GM20431 (cell line): ENCODE measurements at regions not wholly inside any gene's neighbourhood (a gene's known extent, or its start where the extent isn't known, plus 50 kb on each side); places are given as distances from the start of the nearest gene placed in this dataset.
"Not testable (repeated sequence)": the region's sequence is repeated elsewhere in the genome, so short reads cannot be mapped to it uniquely, and the experiment has no call there.

Source experiments
- in situ Hi-C: fragments of 300-500 bp; cut with MseI, MboI; formaldehyde crosslinking; loops from one replicate; pipeline ENCODE4 v1.15.0; 2020; ENCODE audit warnings: low sequenced_read_pairs; ENCODE audit not compliant: unreplicated experiment

DNA sequence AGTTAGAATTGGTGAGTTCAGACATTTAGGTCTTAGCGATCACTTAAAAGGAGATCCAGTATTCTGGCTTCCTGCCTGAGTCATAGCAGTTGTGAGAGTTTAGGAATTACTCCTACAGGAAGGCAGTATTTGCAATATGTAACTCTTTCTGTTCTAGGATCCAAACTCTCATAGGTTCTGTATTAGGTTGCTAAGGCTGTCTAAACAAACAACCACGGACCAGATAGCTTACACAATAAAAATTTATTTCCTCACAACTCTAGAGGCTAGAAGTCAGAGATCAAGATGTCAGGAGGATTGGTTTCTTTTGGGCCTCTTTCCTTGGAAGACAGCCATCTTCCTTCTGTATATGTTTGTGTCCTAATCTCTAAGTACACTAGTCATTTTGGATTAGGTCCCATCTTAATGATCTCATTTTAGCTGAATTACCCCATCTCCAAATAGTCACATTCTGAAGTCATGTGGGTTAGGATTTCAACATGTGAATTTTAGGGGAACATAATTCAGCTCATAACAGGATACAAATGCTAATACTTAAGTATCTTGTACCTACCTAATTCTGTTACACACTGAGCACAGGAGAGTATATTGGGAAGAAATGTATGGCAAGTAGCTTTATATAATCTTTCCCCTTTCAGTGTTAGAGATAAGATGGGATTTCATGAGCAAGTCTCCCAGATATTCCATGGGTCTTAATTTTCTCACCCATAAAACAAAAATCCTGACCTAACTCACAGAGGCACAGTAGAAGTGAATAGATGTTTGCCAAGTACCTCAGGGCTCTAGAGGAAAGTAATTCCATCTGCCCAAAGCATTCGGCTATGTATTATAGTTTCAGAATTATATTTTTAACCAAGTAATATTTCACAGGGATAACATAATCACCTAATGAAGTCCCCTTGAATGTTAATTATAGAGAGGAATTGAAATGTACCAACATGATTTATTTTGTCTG lies 144.4 kb downstream of the PTBP2 start:
- in situ Hi-C loops = no loop called here

DNA sequence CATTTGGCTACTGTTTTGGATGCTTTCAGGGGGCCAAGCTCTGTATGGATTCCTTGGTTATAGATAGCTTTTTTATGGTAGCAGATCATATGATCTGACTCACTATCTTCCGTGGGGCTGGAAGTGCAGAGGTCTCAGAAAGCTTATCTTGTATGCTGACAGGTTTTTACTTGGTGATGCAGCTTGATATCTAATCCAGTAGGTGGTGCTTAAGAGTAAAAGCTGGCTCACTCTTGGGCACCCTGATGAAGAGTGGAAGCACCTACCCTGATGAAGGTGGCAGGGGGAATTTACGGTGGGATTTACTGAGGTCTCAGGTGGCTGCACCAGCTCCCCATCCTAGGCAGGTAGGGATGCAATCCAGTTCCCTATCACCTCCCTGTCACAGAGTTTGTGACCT lies 151.2 kb downstream of the PTBP2 start:
- in situ Hi-C loops = no loop called here

DNA sequence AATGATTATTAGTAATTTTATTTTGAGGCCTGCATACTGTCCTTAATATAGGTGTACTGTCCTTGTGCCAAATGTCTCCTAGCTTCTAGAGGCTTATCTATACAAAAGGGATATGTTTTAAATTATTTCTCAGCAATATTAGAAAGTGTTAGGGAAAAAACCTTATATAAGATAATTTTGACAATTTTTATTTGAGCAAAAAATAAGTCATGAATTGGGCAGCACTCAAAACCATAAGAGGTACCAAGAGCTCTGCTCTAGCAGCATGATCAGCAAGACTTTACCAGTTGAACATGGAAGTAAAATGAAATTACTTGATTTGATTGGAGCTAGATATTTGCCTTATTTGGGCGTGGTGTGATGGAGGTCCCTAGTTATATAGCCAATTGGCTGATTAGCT lies 157.1 kb downstream of the PTBP2 start:
- in situ Hi-C loops = no loop called here

DNA sequence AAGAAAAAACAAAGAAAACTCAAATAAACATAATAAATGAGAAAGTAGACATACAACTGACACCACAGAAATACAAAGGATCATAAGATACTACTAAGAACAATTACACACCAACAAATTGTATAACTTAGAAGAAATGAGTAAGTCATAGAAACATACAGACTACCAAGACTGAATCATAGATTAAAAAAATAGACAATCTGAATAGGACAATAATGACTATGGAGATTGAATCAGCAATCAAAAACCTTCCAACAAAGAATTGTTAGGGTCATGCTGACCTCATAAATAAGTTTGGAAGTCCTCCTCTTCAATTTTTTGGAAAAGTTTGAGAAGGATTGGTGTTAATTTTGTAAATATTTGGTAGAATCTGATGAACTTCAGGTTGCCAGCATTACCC lies 159.0 kb downstream of the PTBP2 start:
- in situ Hi-C loops = no loop called here

DNA sequence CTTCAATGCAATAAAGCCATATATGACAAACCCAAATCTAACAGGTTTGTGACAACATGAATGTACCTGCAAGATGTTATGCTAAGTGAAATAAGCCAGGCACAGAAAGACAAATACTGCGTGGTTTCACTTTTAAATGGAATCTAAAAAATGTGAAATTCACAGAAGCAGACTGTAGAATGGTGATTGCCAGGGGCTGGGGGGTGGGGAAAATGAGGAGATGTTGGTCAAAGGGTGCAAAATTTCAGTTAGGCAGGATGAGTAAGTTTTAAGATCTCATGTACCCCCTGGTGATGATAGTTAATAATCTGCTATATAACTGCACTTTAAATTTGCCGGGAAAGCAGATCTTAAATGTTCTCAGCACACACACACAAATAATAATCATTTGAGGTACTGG lies 160.5 kb downstream of the PTBP2 start:
- in situ Hi-C loops = no loop called here

DNA sequence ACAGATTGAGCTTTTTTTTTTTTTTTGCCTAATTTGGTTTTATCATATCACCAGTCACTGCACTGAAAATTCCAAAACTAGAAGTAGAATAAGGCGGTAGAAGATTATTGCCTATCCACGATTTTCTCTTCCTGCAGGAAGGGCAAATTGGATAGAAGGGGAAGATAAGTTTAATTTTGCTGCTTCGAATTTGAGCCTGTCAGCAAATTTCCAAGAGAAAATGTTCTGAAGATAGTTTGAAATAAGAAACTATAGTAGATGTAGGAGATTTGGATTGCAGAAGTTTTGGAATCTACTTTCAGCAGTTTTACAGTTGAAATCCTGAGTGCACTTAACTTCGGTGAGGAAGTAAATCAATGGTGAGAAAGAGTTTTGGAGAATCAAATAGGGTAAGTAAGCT lies 164.9 kb downstream of the PTBP2 start:
- in situ Hi-C loops = no loop called here

DNA sequence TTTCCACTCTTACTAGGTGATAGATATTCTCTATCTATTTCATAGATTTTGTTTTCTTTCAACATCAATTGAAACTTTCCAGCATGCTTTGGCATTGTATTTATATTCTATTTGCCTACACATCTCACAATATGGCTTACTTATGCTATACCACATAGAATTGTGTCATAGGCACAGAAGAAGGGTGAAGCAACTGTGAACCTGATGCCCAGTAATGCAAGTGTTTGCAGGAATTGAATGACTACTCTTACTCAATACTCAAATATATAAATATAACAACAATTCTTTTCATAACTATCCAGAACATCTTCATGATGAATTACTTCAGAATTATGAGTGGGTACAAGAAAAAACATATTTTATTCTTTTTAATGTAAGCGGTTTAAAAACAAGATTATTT lies 165.9 kb downstream of the PTBP2 start:
- in situ Hi-C loops = no loop called here

DNA sequence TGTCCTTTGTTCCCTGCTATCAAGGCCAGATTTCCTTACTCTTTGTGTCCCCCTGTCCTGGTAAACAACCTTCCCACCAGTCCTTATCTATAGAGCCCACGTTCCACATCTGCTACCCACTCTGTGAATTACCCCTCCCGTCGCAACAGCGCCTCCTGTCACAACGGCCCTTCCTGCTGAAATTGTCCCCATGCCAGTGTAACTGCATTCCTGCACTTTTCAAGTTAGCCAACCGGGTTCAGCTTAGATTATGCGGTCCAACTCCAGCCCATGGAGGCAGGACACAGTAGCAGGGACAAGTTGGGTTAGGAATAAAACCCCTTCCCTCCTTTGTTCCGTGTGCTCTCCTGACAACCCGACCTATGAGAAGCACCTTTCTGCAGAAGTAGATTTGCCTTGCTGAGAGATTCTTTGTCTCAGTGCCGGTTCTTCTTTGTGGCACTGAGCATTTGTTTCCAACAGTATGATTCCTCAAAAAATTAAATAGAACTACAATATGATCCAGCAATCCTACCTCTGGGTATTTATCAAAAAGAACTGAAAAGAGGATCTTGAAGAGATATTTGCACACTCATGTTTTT lies 180.3 kb downstream of the PTBP2 start:
- in situ Hi-C loops = no loop called here

DNA sequence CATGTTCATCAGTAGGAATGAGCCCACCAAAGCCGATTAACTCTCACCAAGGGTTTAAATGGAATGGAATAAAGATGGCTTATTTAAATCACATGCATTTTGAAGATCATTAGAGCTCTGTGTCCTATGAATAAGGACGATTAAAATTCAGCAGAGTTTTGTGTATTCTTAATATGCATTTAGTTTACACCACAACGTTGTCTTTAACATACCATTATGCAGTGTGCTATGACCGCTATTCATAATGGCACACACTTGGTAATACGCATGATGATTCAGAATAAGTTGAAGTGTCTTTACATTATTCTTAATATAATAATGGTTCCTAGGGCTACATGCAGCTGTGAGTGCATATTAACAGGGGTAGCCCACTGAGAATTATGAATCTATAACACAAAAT lies 190.7 kb downstream of the PTBP2 start:
- in situ Hi-C loops = no loop called here

DNA sequence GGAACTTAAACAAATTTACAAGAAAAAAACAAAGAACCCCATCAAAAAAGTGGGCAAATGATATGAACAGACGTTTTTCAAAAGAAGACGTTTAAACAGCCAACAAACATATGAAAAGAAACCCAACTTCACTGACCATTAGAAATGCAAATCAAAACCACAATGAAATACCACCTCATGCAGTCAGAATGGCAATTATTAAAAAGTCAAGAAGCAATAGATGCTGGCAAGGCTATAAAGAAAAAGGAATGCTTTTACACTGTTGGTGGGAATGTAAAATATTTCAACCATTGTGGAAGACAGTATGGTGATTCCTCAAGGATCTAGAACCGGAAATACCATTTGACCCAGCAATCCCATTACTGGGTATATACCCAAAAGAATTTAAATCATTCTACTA lies 194.1 kb downstream of the PTBP2 start:
- in situ Hi-C loops = not testable (repeated sequence)

DNA sequence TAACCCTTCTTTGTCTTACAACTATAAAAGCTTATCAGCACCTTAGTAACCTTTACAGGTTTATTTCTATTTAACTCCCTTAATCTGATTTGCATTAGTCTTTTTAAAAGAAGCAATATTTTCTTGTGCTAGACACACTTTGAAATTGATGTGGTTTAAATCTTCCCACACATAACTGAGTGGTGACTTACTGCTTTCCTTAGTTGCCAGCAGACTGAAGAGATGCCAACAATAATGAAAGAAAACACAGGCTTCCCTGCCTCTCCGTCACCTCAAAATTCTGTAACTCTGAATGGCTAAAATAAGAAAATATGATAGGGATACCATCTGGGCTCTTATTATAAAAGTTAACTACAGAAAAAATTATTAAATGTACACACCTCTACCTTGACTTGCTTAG lies 196.8 kb downstream of the PTBP2 start:
- in situ Hi-C loops = no loop called here

DNA sequence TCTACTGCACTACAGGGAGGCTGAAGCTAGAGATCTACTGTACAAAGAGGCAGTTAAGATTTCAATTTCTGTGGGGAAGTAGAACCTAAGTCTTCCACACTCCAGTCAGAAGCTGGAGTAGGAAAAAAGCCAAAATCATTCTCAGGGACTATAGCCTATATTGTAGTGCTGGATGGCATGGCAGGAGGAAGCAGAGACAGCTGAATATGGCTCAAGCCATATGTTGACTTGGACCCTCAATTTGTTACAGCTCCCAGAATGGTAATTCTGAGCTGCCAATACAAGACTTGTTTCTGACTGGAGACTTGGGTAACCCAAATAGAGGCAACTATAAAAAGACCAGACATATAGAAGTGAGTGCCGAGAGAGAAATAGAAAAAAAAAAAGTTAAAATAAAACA lies 200.6 kb downstream of the PTBP2 start:
- in situ Hi-C loops = no loop called here

DNA sequence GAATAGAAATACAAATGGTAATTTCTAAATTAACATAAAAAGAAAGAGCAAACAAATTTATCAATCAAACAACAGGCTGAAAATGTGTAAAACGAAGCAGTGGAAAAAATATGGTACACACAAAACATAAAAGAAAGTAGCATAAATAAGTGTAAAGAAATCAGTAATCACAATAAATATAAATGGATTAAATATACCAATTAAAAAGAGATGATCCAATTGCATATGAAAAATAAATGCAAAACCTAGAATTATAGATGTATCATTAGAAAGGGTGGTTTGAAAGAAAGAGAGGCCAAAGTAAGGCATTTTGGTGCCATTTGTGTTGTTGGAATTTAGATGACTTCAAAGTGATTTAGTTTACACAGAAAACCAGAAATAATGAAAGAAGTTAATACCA lies 202.2 kb downstream of the PTBP2 start:
- in situ Hi-C loops = no loop called here

DNA sequence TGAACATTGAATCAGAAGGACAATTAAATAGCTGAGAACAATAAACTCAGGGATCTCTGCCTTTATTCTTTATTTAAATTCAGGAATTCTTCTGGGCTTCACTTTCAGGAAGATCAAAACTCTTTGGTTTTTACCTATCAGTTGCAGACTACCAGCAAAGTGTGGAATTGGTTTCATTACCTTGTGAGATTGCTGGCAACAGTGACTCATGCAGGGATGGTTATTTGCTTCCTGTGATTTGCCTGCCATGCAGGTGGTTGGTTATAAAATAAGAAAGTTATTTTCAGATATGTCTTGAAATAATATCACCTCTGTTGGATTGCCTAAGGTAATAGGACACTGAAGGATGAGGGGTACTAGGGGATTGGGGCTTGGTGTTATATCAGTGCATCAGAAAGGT lies 204.6 kb downstream of the PTBP2 start:
- in situ Hi-C loops = no loop called here

DNA sequence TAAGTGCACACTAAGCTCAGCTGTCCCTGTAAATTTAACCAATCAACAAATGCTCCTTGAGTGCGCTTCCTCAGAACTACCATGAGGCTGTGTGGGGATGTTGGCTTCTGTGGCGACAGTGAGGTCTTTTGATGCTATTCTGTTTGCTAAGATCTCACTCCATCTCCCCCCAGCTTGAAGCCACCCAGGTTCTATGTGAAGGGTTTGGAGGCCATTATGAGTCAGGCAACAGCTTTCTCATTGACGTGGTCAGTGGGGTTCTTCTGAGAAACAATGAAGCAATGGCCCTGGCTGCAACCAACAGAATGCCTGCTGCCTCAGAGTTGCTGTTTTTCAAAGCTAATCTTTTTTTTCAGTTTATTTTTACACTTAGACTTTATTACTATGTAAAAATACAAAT lies 205.5 kb downstream of the PTBP2 start:
- in situ Hi-C loops = no loop called here

DNA sequence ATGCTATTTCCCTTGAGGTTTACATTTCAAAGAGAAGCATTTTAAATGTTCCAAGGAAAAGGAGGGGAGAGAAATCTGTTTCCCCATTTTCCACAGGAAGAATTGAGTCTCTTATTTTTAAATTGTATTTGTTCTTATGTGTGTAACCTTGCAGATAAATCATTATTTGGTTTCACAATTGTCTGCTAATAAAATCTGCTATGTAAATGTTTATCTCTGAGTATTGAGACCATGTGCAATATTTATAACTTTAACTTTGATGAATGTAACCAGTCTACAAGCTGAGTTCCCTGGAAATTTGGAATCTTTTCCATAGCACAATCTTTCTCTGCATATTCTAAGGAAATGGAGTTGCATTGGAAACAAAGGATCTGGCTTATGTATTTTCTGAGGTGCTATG lies 209.6 kb downstream of the PTBP2 start:
- in situ Hi-C loops = no loop called here

DNA sequence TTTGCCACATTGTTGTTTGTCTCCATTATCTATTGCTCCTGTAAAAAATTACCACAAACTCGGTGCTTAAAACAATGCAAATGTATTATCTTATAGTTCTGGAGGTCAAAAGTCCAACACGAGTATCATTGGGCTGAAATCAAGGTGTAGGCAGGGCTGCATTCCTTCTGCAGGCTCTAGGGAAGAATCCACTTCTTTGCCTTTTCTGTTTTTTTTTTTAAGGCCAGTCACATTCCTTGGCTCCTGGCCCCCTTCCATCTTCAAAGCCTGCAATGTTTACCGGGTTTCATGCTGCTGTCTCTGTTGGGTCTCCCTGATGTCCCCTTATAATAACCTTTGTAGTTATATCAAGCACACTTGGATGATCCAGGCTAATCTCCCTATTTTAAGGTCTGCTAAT lies 212.7 kb downstream of the PTBP2 start:
- in situ Hi-C loops = no loop called here

DNA sequence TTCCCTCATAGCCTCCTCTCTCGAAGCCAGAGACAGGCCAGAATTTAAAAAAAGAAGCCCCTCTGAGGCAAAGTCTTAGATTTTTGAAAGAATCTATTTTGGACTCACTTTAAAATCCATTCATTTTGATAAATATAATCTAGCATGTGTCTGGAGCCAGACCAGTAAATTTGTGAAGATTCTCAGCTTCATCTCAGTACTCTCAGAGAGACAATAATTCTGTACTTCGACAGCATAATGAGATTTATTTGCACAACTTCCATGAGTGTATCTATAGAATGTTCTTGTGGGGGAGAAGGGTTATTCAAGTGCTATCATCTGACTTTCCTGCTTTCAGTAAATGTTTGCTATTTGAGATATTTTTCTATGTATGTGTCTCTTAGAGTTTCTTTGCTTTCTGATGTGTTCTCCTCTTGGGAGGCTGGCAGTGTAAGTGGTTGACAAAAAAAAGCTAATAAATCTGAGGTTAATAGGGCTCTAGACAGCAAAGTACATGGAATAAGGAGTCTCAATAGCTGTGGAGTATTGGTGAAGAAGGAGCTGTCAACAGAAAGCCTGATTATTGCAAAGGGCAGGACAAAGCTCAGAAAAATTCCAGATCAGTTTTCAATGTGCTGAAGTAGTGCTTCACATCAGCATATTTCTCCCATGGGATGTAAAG lies 223.0 kb downstream of the PTBP2 start:
- in situ Hi-C loops = no loop called here

DNA sequence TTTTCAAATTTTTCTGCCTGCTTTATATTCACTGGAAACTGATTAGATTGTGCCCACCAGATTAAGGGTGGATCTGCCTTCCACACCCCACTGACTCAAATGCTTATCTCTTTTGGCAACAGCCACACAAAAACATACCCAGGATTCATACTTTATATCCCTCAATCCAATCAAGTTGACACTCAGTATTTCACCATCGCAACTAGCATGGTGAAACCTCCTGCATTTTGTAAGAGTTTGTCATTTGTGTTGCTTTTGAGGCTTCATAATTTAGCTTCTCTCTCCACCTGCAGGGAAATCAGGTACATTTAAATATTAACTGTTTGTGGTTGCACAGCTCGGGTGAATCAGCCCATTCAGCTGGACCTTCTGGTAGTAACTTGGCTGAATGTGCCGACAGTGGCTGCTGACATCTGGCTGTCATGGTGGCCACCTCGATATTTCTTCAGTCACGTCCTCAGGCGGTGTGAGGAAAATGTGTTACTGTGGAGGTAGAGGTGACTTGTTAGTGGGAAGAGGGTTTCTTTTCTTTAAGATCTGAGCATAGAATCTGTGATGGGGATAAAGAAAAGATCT lies 224.0 kb downstream of the PTBP2 start:
- in situ Hi-C loops = no loop called here

DNA sequence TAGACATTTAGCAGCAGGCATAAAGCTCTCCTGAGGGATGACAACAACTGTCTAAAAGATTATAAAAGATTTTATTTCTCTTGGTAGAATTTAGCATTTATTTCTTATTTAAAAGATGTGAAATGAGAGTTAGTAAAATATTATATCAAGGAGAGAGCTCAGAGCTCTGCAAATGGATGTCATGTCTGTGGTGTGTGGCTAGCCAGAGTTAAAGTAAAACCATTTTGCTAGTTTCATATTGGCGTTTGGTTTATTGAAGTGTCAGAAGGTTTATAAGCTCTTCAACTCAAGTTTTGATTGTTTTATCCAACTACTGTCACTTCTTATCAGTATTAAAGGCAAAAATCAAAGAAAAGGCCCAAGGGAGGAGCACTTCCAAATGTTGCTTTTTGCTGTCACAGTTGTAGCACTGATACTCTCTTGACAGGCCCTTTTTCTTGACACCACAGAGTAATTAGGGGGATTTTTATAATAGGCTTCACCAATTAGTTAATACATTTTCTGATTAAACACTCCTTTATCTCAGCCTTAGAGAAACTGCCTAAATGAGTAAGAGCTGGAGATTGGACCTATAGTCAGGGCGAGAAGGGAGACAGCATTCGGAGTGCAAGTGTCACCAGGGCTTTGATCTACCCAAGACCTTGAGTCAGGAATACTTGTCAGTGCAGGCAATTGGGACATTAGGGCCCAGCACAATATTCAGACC lies 233.9 kb downstream of the PTBP2 start:
- in situ Hi-C loops = loop anchor here (25.0 kb wide), 1 partner anchor 1082 kb away; no protein-coding TSS in a partner anchor
